Omental fat pad (tissue), 3 donors: ENCODE measurements at regions not wholly inside any gene's neighbourhood (a gene's known extent, or its start where the extent isn't known, plus 50 kb on each side); places are given as distances from the start of the nearest gene placed in this dataset.

Experiments
- ATAC-seq: fragments of 150-250 bp; one replicate; pipeline ENCODE4 v1.9.1; 2016; ENCODE audit warnings: mild to moderate bottlenecking, moderate library complexity; ENCODE audit not compliant: low FRiP score
- DNase-seq: peaks from one replicate; pipeline ENCODE4 v3.0.0-alpha.2; 2019; ENCODE audit warnings: low spot score
- CTCF ChIP-seq, 3 donors: fragments of 450-650 bp; IDR thresholded peaks; one replicate each; pipeline ENCODE4 v1.5.1; 2016 to 2017; ENCODE audit warnings: antibody characterized with exemption in 3 of 3, mild to moderate bottlenecking in 3 of 3, moderate library complexity in 2 of 3

- DNase-seq: no peak
Measured at GRCh38 chr2:513981-514706, 163.1 kb downstream of the TMEM18 start.

DNA sequence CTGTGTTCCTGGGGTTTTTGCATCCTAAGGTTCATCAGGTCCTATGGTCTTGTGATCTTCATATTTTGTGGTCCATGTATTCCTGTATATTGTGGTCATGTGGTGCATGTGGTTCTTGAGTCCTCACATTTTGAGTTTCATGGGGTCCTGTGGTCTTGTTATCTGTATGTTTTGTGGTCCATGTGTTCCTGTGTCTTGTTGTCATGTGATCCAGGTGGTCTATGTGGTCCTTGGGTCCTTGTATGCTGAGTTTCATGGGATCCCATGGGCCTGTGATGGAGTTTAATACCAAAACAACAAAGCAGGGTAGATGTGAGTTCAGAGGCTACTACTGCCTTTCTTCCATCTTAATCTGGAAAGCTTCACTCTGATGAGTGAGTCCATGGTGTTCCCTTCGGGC lies 166.4 kb downstream of the TMEM18 start:
- no peak for DNase-seq
- ATAC-seq: no peak
- TF ChIP-seq CTCF (IDR thresholded peaks at IDR 0.05): no peak

More at GRCh38 chr2:513981-514706, 163.1 kb downstream of the TMEM18 start:
- ATAC-seq: no peak
- TF ChIP-seq CTCF (IDR thresholded peaks at IDR 0.05): no peak

DNA sequence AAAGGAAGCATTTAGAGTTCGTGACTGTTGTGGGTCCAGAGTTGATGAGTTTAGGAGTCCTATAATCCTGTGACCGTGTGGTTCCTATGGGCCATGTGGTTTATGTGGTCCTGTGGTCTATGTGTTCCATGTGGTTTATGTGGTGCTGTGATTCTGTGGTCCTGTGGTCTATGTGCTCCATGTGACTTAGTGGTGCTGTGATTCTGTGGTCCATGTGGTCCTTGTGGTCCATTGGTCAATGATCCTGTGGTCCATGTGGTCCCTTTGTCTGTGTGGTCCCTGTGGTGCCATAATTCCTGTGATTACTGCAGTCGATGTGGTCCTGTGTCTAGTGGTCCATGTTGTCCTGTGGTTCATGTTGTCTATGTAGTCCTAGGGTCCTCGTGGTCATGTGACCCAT lies 167.3 kb downstream of the TMEM18 start:
- DNase-seq (no peak), ATAC-seq (no peak)
- no peak for TF ChIP-seq CTCF (IDR thresholded peaks at IDR 0.05)

- ATAC-seq (no peak), DNase-seq (no peak)
- no peak for TF ChIP-seq CTCF (IDR thresholded peaks at IDR 0.05)
Measured at GRCh38 chr2:508121-508520, 169.1 kb downstream of the TMEM18 start.

- ATAC-seq (no peak), DNase-seq (no peak)
- TF ChIP-seq CTCF (IDR thresholded peaks at IDR 0.05): no peak
Measured at GRCh38 chr2:506866-507265, 170.3 kb downstream of the TMEM18 start.

DNA sequence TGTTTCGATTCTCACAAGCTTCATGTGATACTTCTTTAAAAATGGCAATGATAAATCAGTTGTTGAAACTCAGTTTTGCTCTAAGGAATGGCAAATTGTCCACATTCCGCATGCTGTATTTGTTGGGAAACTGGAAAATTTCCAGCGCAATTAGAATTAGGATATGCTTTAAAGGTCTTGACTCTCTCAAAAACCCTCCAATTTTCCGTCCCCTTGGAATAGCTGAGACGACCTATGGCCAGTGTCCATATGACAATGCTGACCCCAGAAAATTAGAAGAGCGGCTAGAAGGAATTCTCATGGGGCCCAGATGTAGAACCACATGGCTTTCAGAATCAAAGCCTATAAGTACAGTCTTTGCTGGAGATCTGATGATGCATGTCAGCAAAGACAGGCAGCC lies 170.8 kb downstream of the TMEM18 start:
- DNase-seq (no peak), ATAC-seq (no peak)
- no peak for TF ChIP-seq CTCF (IDR thresholded peaks at IDR 0.05)

DNA sequence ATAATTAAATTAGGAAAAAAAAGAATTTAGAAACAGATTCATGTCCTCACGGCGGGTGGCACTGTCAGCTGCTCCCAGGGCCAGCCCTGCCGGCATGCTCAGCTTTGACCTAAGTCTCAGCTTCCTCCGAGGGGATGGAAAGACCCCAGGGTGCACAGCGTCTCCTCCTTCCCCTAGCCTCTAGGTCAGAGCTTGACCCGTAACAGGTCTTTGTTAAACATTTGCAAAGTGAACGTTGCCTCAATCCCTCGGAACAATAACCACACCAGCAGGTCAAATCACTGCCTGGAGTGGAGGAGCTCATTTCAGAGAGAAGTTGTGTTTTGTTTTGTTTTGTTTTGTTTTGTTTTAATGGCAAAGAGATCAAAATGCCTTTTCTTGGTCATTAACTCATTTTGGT lies 171.3 kb downstream of the TMEM18 start:
- DNase-seq: no peak
- no peak for ATAC-seq
- no peak for TF ChIP-seq CTCF (IDR thresholded peaks at IDR 0.05)
